HL-60 (cell line): ENCODE measurements at regions not wholly inside any gene's neighbourhood (a gene's known extent, or its start where the extent isn't known, plus 50 kb on each side); places are given as distances from the start of the nearest gene placed in this dataset.

Experiments
- GABPA ChIP-seq: IDR thresholded peaks from 2 replicates; pipeline ENCODE4 v1.6.1; 2012; ENCODE audit warnings: low read depth
- POLR2AphosphoS5 ChIP-seq: IDR thresholded peaks from 2 replicates; pipeline ENCODE4 v1.6.1; 2012; ENCODE audit warnings: low read depth
- SPI1 ChIP-seq: IDR thresholded peaks from 2 replicates; pipeline ENCODE4 v1.6.1; 2012; ENCODE audit warnings: low read depth, mild to moderate bottlenecking, borderline replicate concordance
- TF ChIP-seq, protein P1 (sequence below): IDR thresholded peaks from one replicate; pipeline ENCODE4 v1.5.1; 2011; ENCODE audit warnings: low read length, control low read depth, inconsistent platforms; ENCODE audit not compliant: insufficient read depth
- TF ChIP-seq, protein P2 (sequence below): IDR thresholded peaks from 2 replicates; pipeline ENCODE4 v1.6.1; 2012; ENCODE audit warnings: low read depth; ENCODE audit not compliant: insufficient replicate concordance

DNA sequence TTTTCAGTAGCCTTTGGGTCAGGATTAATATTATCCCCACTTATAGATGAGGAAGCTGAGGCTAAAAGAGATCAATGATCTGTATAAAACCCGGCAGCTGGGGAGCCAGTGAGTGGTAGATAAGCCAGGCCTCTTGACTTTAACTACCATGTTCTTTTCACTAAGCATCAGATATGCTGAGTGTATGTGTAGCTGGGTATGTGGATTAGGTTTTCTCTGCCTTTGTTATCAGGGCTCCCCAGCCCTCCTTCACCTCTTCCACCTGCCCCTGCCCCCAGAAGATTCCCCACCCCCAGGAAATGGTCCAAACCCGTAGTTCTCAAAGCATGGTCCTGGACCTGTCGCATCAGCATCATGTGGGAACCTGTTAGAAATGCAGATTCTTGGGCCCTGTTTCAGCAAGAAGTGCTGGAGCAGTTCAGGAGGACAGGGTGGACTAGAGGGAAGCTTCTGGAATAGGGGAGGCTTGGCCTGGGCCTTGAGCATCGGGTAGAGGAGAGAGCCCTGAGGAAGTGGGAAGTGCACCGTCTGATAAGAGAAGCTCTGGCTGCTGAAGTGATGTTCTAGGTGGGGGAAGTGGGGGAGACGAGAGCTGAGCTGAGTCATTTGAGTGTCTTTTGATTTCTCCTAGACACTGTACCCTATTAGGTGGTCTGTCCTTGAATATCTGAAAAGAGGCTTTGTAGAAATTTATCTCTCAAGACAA is 101.3 kb downstream of the HIF1AN start:
- TF ChIP-seq, protein P1, sequence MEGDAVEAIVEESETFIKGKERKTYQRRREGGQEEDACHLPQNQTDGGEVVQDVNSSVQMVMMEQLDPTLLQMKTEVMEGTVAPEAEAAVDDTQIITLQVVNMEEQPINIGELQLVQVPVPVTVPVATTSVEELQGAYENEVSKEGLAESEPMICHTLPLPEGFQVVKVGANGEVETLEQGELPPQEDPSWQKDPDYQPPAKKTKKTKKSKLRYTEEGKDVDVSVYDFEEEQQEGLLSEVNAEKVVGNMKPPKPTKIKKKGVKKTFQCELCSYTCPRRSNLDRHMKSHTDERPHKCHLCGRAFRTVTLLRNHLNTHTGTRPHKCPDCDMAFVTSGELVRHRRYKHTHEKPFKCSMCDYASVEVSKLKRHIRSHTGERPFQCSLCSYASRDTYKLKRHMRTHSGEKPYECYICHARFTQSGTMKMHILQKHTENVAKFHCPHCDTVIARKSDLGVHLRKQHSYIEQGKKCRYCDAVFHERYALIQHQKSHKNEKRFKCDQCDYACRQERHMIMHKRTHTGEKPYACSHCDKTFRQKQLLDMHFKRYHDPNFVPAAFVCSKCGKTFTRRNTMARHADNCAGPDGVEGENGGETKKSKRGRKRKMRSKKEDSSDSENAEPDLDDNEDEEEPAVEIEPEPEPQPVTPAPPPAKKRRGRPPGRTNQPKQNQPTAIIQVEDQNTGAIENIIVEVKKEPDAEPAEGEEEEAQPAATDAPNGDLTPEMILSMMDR = no peak
- TF ChIP-seq POLR2AphosphoS5 (no peak), SPI1 (no peak), GABPA (no peak)
- TF ChIP-seq, protein P2, sequence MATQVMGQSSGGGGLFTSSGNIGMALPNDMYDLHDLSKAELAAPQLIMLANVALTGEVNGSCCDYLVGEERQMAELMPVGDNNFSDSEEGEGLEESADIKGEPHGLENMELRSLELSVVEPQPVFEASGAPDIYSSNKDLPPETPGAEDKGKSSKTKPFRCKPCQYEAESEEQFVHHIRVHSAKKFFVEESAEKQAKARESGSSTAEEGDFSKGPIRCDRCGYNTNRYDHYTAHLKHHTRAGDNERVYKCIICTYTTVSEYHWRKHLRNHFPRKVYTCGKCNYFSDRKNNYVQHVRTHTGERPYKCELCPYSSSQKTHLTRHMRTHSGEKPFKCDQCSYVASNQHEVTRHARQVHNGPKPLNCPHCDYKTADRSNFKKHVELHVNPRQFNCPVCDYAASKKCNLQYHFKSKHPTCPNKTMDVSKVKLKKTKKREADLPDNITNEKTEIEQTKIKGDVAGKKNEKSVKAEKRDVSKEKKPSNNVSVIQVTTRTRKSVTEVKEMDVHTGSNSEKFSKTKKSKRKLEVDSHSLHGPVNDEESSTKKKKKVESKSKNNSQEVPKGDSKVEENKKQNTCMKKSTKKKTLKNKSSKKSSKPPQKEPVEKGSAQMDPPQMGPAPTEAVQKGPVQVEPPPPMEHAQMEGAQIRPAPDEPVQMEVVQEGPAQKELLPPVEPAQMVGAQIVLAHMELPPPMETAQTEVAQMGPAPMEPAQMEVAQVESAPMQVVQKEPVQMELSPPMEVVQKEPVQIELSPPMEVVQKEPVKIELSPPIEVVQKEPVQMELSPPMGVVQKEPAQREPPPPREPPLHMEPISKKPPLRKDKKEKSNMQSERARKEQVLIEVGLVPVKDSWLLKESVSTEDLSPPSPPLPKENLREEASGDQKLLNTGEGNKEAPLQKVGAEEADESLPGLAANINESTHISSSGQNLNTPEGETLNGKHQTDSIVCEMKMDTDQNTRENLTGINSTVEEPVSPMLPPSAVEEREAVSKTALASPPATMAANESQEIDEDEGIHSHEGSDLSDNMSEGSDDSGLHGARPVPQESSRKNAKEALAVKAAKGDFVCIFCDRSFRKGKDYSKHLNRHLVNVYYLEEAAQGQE = no peak
